Gastrocnemius medialis (tissue), 4 donors: ENCODE measurements at regions not wholly inside any gene's neighbourhood (a gene's known extent, or its start where the extent isn't known, plus 50 kb on each side); places are given as distances from the start of the nearest gene placed in this dataset.

ENCODE experiments used
- CTCF ChIP-seq, 5 experiments: fragments of 450-650 bp in 3 of 5; fragments of 200-600 bp in 2 of 5; sonication (generic) in 2 of 5; IDR thresholded peaks in 4 of 5; conservative IDR thresholded peaks in 1 of 5; 1 replicate in 4 of 5; 2 replicates in 1 of 5; pipeline ENCODE4 v1.5.1; 2016 to 2019; ENCODE audit warnings: antibody characterized with exemption in 5 of 5, mild to moderate bottlenecking in 3 of 5, moderate library complexity in 3 of 5
- POLR2A ChIP-seq, 2 donors: fragments of 450-650 bp; IDR thresholded peaks; one replicate each; pipeline ENCODE4 v1.6.1; 2017; ENCODE audit warnings: antibody characterized with exemption in 2 of 2, mild to moderate bottlenecking in 2 of 2, moderate library complexity in 2 of 2

- TF ChIP-seq CTCF (IDR thresholded peaks at IDR 0.05 in 4 of 5, conservative IDR thresholded peaks at IDR 0.05 in 1 of 5), result no peak
- TF ChIP-seq POLR2A (IDR thresholded peaks at IDR 0.05), result no peak
These were observed 290.1 kb downstream of the SMOC2 start for GRCh38 chr6:168730931-168731716.
